ENCODE measurements at regions not wholly inside any gene's neighbourhood (a gene's known extent, or its start where the extent isn't known, plus 50 kb on each side); places are given as distances from the start of the nearest gene placed in this dataset.

- H3K27ac ChIP-seq (replicated peaks): no peak overlapping the region
- no peaks in the 10 kb centered on the region for H3K27me3 ChIP-seq (ENCODE audit: insufficient read depth, poor library complexity, severe bottlenecking)
- TF ChIP-seq SPI1 (IDR thresholded peaks at IDR 0.05; ENCODE audit: borderline replicate concordance, low read depth): no peak
- TF ChIP-seq CTCF (IDR thresholded peaks at IDR 0.05; ENCODE audit: insufficient read depth, low read length): no peak
- no peak for TF ChIP-seq POLR2AphosphoS5 (IDR thresholded peaks at IDR 0.05; ENCODE audit: low read depth)
- TF ChIP-seq REST (IDR thresholded peaks at IDR 0.05; ENCODE audit: insufficient replicate concordance, low read depth): no peak
- TF ChIP-seq GABPA (IDR thresholded peaks at IDR 0.05; ENCODE audit: low read depth): no peak
- no peak overlapping the region for H3K4me3 ChIP-seq (replicated peaks; ENCODE audit: insufficient read depth, low read length)
- DNase-seq (ENCODE audit: low read depth in 1 of 2, low spot score in 1 of 2): no peak
Observed at GRCh38 chr12:107470645-107471044, 215.0 kb upstream of the PWP1 start.

GRCh38 chr12:107472308-107472707 is 213.3 kb upstream of the PWP1 start:
- Histone ChIP-seq H3K4me3 (replicated peaks; ENCODE audit: insufficient read depth, low read length) (no peak overlapping the region), H3K27ac (replicated peaks) (no peak overlapping the region), H3K27me3 (ENCODE audit: insufficient read depth, poor library complexity, severe bottlenecking) (no peaks in the 10 kb centered on the region)
- TF ChIP-seq POLR2AphosphoS5 (IDR thresholded peaks at IDR 0.05; ENCODE audit: low read depth): no peak
- no peak for TF ChIP-seq GABPA (IDR thresholded peaks at IDR 0.05; ENCODE audit: low read depth)
- no peak for TF ChIP-seq CTCF (IDR thresholded peaks at IDR 0.05; ENCODE audit: insufficient read depth, low read length)
- TF ChIP-seq SPI1 (IDR thresholded peaks at IDR 0.05; ENCODE audit: borderline replicate concordance, low read depth): no peak
- no peak for TF ChIP-seq REST (IDR thresholded peaks at IDR 0.05; ENCODE audit: insufficient replicate concordance, low read depth)
- no peak for DNase-seq (ENCODE audit: low read depth in 1 of 2, low spot score in 1 of 2)

GRCh38 chr12:107474099-107474498 is 211.5 kb upstream of the PWP1 start:
- no peaks in the 10 kb centered on the region for H3K27me3 ChIP-seq (ENCODE audit: insufficient read depth, poor library complexity, severe bottlenecking)
- H3K27ac ChIP-seq (replicated peaks): no peak overlapping the region
- no peak overlapping the region for H3K4me3 ChIP-seq (replicated peaks; ENCODE audit: insufficient read depth, low read length)
- no peak for DNase-seq (ENCODE audit: low read depth in 1 of 2, low spot score in 1 of 2)
- TF ChIP-seq POLR2AphosphoS5 (IDR thresholded peaks at IDR 0.05; ENCODE audit: low read depth): no peak
- no peak for TF ChIP-seq SPI1 (IDR thresholded peaks at IDR 0.05; ENCODE audit: borderline replicate concordance, low read depth)
- no peak for TF ChIP-seq REST (IDR thresholded peaks at IDR 0.05; ENCODE audit: insufficient replicate concordance, low read depth)
- TF ChIP-seq CTCF (IDR thresholded peaks at IDR 0.05; ENCODE audit: insufficient read depth, low read length): no peak
- no peak for TF ChIP-seq GABPA (IDR thresholded peaks at IDR 0.05; ENCODE audit: low read depth)

All from HL-60 (cell line).